SKM-1 treated with dmso at 0.1 percent for 144 hours (cell line): ENCODE measurements at regions not wholly inside any gene's neighbourhood (a gene's known extent, or its start where the extent isn't known, plus 50 kb on each side); places are given as distances from the start of the nearest gene placed in this dataset.

Source experiments
- DNase-seq: peaks from one replicate; lab custom pipeline; 2025; ENCODE audit not compliant: unreplicated experiment; lab: John Stamatoyannopoulos, UW

DNA sequence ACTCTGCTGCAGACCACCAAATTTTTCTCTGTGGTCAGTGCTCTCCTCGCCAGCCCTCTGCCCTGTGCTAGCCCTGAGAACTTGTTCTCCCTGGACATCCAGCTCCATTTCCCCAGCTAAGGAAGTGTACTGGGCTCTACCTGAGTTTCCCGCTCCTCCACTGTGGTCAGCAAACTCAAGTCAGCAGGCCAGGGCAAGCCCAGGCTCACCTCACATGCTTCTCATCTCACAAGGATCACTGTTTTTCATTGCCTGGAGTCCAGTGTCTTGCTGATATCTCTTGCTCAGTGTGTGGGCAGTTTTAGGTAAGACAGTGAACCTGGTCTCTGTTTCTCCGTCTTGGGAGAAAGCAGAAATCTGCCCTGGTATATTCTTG lies 201.4 kb downstream of the FOXO1 start:
- no peak for DNase-seq

GRCh38 chr13:40466272-40466671 lies 200.2 kb downstream of the FOXO1 start:
- no peak for DNase-seq

DNA sequence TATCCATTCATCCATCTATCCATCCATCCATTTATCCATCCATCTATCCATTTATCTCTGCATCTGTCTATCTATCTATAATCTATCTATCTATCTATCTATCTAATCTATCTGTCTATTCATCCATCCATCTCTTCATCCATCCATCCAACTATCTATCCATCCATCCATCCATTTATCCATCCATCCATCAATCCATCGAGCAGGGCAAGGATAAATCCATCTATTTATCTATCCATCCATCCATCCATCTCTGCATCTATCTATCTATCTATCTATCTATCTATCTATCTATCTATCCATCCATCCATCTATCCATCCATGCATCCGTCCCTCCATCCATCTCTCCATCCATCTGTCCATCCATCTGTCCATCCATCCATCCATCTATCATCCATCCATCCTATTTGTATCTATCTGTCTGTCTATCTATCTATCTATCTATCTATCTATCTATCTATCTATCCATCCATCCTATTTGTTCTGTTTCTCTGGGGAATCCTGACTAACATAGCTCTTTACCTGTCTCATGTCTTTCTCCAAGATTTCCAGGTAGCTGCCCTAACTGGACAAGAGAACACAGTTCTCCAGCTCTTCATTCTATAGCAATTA lies 198.1 kb downstream of the FOXO1 start:
- DNase-seq: no peak

- no peak for DNase-seq
Measured at GRCh38 chr13:40469581-40470310, 196.7 kb downstream of the FOXO1 start.

- DNase-seq: no peak
Measured at GRCh38 chr13:40470660-40471059, 195.8 kb downstream of the FOXO1 start.

GRCh38 chr13:40471076-40471475 lies 195.4 kb downstream of the FOXO1 start:
- DNase-seq: no peak

GRCh38 chr13:40471911-40472310 lies 194.5 kb downstream of the FOXO1 start:
- no peak for DNase-seq

GRCh38 chr13:40472427-40473220 lies 193.8 kb downstream of the FOXO1 start:
- DNase-seq: no peak

- DNase-seq: no peak
Measured at GRCh38 chr13:40475617-40476016, 190.8 kb downstream of the FOXO1 start.

GRCh38 chr13:40476175-40476958 lies 190.1 kb downstream of the FOXO1 start:
- DNase-seq: no peak

DNA sequence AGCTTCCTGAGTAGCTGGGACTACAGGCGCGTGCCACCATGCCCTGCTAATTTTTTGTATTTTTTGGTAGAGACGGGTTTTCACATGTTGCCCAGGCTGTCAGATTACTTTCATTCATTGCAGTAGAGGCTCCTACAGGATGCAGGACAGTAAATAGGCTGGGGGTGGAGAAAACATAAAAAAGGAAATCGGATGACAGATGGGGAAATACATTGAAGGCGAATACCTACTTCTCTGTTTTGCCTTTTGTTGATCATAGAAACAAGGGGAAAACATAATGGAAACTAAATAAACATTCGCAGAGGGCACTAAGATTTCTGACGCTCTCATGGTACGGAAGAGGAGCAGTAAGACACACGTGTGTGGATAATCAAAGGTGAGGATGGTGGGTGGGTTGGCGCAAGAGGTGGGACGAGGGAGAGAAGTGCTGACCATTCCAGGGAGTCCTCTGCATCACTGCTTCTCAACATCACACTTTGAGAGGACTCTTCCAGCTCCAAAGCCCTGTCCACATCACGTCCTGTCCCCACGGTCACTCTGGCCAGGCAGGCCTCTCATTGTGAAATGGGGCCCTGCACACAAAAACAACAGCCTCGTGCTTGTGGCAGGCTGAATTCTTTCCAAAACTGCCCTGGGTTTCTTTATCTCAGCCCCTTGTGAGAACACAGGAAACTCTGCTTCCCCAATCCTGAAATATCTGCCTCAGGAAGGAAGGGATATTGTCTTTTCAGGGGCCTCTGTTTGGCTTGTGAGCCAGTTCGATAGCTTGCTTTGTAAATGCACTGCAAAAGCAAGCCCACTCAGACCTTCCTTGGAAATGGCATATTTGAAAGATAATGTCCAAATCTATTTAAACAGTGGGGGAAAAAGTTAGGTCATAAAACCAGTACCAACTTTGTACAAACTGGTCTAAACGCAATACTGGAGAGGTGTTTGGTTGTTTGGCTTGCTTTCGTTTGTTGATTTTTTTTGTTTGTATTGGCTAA lies 188.5 kb downstream of the FOXO1 start:
- DNase-seq: peak; percentile 5

DNA sequence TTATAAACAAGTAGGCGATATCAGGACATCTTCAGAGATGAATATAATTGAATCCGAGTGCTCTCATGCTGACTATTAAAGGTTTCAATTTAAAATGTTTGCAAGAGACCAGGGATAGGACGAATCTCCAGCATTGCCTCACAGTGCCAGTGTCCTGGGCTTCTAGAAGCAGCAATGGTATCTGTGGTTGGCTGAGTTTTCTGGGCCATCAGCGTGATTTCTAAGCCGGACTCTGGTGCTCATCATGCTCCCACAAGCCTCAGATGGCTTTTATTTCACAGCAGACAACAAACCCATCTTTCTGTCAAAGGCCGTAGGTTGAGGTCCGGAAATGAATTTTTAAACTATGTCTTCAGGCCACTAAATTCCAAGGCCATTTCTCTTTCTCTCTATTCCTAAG lies 187.7 kb downstream of the FOXO1 start:
- DNase-seq: no peak

DNA sequence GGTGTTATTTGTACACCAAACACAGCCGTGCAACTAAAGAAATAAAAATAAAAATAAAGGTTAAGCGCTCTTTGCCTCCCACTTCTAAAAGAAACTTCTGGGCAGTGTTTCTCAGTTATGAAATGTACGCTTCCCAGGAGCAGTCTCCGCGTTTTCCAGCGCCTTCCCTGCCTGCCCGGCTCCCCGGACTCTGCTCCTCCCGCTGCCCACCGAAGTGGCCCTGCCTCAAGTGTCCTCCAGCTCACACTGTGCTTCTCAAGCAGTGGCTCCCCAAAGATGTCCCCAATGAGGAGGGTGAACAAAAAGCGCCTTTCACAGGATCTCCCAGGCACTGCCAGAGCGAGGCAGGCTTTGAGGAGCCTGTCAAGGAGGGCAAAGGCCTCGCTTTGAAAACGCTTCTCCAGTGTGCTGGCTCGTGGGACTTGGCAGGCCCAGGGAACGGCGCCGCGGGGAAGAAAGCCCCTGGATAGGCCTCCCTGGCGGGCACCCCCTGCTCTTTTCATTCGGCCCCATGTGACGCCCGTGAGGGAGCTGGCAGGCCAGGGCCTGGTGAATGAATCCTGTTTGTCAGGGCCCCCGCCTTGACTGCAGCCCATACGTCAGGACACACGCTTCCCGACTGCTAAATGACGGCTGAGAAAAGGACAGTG lies 187.1 kb downstream of the FOXO1 start:
- no peak for DNase-seq

DNA sequence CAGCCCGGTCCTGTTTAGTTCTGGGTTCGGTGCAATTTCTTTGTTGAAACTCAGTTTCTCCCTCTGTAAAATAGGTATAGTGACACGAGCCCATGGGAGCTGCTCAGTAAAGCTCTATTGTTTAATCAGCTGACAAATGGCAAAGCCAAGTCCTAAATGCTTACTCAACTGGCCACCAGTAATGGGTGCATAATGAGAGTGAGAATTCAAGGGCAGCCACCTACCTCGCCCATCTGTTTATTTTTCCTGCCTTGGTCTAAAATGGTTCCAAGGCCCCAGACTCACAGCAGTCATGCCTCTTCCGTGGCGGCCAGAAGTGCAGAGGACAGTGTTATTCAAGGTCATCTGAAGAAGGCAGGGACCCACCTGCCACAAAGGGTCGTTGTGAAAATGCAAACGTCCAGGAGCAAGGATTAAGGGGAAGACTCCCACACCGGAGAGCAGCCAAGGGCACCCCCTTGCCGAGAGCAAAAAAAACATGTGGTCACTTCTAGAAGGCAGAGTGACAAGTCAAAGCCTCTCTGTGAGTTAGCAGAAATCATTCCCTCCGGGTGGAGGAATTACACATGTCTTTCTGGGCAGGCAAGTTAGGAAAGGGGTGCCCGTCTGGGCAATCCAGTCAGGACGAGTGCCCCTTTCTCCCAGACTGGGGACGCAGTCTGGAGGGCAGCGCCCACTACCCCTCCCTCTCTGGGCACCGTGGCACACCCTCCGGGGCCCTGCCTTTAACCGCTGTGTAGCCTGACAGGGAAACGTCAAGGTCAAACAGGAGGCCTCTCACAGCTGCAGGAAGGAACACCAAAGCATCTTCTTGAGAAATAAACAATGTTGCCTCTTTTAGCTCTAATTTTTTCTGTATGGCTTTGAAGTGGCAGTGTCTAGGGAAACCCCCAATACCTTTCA lies 186.2 kb downstream of the FOXO1 start:
- no peak for DNase-seq

- no peak for DNase-seq
Measured at GRCh38 chr13:40480915-40481516, 185.4 kb downstream of the FOXO1 start.

GRCh38 chr13:40483601-40484000 lies 182.8 kb downstream of the FOXO1 start:
- DNase-seq: no peak

DNA sequence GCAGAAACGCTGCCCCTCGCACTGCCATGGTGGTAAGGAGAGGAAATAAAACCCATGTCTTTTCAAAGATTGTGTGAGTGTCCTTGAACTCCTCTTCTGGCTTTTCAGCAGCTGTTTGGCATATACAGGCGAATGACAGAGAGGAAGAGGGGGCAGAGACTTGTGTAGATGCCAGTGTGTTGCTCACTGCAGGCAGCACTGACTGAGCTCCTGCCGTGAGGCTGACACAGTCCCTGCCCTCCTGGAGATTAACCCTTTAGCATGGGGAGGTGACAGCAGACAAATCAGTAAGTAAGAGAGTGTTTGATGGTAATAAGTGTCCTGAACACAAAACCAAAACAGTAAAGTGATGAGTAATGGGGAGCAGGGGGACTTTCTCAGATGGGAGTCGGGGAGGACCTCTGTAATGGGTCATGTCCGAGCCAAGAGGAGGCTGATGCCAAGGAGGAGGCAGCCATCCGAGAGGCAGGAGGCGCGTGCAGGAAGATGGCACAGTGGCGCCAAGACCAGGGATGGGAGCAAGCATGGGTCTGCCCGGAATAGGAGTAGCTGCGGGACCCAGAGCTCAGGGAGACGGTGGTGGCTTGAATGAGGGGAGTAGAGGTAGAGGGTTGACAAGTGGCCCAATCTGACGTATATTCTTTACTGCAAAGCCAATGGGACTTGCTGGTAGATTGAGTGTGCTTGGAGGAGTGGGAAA lies 182.2 kb downstream of the FOXO1 start:
- no peak for DNase-seq

- DNase-seq: no peak
Measured at GRCh38 chr13:40484974-40485373, 181.5 kb downstream of the FOXO1 start.
